ENCODE measurements at regions not wholly inside any gene's neighbourhood (a gene's known extent, or its start where the extent isn't known, plus 50 kb on each side); places are given as distances from the start of the nearest gene placed in this dataset.
A peak's percentile ranks its signal among the peaks of the same experiment; 100 is the strongest.
"Not testable (repeated sequence)": the region's sequence is repeated elsewhere in the genome, so short reads cannot be mapped to it uniquely, and the experiment has no call there.

DNA sequence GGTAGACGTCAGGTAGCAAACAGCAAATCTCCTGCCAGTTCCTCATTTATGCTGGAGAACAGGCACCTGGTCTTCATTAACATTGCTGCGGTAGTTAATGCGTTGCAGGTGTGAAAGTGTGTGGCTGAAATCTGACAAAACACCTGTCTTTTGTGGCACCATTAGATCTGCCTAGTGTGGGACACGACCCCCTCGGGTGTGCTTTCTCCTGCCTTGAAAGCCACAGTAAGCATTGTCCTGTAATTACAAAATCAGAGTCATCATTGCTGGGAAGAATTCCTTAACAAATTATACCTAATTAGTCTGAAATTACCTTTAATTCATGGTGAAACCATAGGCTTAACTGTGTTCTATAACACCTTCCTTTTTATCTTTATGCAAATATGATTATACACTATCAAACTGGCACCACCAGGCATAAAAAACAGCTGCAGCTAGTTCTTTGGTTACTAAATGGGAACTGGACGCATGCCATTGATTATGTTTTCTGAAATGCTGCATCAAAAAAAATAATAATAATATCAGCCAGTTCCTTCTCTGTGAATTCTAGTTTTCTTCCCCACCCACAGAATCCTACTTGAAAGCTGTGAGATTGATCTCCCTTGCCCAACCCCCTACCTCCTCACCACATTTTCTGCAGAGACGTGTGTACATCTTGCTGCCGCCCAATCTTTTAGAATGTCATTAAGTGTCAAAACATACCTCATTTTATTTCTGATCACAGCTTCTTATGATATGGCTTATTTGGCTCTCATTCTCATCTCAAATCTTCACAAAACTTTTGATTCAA lies 374.0 kb downstream of the NFIB start:
- peak; percentile 99 for DNase-seq

DNA sequence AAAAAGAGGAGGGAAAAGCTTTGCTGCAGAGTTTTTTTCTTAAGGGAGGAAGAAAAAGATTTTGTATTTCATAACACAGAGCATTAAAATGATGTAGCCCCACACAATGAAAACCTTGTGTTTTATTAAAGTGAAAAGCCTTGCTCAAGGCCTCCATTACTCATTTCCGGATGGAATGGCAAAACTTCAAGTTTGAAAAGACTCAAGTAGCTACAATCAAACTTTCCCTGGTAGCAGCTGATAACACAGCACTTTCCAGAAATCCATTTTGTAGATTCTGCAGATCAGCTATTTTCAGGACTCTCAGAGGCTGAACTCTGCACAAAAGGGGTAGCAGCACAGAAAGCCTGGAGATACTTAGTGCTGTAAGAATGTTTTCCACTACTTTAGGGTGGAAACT lies 374.8 kb downstream of the NFIB start:
- no peak for DNase-seq

DNA sequence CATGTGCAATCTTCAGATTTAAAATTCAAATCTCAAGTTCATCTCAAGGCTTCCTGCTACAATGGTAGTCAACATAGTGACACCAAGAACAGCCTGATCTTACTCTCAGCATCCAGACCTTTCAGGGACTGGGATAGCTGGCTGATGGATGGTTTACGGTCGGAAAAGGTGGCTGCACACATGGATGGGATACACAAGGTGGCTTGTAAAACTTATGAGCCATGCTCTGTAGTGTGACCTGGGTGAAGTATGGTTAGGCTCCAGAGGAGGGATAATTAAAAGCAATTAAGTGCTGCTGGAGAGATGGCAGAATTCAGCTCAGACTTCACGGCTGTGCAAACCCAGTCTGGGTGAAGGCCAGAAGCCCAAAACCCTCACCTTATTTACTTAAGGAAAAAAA lies 379.5 kb downstream of the NFIB start:
- DNase-seq, result peak; percentile 20

DNA sequence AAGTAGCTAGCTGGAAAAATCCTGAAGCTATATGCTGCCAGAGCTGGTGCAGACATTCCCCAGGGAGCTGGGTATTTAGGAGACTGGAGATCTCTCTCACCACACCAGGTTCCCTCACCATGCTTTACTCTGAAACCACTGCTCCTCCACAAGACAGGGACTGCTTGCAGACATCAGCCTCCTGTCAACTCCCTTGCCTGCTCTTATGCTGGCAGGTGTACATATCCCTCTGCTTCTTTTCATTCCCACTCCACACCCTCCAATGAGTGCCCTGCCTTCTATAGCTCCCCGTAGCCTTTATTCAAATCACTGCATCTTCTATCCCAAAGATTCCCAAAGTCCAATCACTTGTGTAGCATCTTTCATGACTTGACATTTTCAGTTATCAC lies 380.7 kb downstream of the NFIB start:
- DNase-seq, result no peak

DNA sequence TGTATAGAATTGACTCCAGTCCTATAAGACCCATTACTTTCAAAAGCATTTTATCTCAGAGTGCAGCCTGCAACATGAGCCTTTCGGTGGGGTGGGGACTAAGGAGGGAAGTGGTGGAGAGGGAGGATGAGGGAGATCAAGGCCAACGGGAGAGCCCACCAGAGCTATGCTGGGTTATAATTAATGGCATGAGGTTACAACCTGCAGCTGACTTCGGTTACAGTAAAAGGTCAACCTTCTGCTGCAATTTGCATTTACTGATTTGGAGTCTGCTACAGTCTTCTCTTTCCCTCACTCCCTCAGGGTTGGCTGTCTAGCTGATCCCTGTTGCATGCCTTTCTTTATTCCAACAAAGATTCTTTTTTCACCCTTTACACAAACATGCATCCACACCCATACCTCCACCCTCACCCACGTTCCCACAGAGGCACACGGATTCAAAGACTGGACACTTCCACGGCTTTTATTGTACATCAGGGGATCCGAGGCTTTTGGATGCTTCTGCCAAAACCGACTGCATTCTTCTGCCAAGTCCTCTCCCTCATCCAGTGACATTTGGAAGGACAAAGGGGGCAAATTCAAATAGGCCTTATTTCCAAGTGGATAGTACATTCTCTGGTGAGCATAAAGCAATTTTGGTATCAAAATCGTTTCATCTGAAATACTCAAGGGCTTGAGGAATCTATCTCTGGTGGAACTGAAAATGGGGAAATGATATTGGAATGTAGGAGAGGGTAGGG lies 381.2 kb downstream of the NFIB start:
- no peak for DNase-seq

DNA sequence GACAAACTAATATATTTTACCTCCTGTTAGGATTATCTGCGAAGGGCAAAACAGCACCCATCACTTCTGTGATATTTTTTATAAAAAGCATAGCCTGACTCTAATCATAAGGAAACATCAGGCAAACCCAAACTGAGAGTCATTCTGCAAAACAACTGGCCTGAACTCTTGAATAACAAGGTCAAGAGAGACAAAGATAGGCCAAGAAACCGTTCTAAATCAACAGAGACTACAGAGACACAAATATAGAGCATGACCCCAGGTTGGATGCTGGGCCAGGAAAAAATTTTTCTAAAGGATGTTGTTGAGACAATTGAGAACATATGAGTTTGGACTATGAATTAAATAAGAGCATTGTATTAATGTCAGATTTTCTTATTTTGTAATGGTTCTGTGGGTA lies 384.9 kb downstream of the NFIB start:
- DNase-seq, result no peak

DNA sequence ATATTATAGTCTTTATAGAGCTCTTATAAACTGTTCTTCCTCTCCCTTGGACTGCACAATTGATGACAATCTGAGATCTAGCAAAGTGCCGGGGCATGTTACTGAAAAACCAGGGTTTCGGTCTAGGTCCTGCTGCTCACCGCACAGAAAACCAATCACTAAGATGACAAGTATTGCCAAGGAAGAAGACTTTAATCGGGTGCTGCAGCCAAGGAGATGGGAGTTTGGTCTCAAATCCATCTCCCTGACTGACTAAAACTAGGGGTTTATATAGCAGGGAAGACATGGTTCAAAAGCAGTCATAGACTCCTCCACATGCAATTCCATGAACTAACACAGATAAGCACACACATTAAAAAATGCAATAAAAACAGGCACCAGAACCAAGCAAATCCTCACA lies 390.6 kb downstream of the NFIB start:
- DNase-seq, result no peak

DNA sequence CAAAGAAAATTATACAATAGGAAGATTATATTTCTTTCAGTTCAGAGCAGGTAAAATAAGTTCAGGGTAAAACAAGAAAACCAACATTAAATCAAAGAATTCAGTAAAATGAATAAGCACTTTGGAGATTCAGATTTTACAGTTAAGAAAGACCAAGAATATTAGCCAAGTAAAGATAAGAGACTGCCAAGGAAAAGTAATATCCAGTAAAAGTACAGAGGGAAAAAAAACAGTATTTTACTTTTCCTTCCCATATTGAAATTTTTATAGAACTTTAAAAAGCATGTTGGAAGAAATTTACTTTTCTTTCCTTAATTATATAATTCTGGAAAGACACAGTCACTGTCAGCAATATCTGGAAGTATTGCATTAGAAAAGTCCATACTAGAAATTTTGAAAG lies 393.4 kb downstream of the NFIB start:
- DNase-seq, result no peak

DNA sequence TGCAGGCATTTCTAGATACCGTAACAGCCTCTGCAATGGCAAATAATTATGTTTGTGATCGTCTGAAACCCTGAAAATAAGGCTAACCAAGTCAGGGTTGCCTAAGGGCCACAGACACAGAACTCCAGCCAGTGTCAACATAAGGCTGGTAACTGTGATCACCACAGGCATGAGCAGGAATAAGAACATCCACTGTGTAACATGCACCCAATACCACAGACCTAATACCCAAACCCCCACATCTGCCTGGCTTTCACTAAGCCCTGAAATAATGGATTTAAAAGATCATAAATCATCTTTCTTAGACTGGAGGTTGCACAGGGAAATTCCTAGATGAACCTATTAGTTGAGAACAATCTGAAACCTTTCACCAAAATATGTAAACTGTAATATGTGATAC lies 394.5 kb downstream of the NFIB start:
- DNase-seq, result no peak

DNA sequence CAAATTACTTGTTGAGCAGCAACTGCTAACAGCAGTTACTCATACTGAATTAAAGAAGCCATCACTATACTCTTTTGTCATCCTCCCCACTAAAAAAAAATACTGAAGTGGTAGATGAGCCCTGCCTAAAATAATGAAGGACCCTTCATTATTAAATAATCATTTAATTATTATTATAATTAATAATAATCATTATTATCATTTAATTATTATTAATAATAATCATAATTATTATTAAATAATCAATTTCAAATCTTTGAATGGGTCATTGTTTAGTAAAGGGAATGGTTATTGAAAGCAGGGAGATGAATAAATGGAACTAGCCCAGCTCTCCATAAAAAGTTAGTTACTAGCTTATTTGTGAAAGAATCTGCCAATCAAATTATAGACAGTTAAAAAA lies 396.4 kb downstream of the NFIB start:
- no peak for DNase-seq

DNA sequence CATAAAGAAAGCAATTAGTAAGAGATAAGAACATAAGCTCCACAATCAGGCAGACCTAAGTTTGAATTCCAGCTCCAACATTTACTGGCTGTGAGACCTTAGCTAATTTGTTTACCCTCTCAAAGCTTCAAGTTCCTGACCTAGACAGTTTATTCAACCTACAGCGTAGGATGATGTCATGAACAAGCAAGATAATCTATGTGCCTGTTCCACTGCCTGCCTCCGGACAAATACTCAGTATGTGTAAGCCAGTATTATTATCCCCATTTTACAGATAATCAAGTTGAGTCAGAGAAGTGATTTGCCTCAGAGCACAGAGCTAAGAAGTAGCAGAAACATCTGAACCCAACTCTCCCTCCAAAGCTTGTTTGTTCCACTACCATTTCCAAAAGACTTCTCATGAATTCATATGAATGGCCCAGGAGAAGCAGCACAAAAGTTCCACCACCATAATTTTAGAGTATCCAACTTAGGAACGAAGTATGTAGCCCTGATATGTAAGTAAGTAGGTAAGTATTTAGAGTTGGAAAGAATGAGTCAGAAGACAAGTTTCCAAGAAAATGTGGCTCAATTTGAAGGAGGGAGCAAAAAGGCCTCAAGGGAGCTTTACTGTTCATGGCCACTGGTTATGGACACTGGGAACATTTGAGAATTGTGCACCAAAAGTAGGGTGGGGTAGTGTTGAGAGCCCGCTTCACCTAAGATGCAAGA lies 398.2 kb downstream of the NFIB start:
- DNase-seq, result no peak

DNA sequence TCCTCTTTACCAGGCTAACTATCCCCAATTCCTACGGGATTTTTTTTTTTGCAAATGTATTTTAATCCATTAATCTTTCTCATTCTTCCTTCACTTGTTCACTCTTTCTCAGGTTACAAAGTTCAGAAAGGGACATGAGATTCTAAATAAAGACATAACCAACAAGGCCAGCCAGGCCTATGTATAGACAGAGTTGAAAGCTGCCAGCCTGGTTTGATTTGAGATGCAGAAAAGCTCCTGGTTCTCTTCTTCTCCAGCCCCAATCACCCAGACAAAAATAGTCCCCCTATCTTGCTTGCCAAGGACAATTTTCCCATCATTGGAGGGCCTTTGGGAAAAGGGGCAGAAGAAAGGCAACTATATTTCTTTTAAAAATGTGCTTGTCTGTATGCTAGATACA lies 398.8 kb downstream of the NFIB start:
- no peak for DNase-seq

DNA sequence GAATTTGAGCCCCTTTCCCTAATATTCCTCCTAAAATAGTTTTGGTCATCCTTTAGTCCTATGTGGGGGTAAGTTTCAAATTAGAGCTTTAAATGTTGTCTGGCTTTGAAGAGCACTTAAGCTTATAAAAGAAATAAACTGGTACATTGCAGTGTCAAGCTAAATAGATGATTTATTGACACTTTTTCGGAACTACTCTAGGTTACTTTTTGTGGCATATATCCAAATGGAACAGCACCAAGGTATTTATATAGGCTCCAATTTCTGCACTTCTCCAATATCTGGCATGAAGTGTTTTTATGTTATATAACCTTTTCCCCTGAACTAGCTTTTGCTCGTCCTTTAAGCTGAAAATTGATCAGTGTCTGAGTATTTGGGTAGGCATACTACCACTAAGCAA lies 402.5 kb downstream of the NFIB start:
- DNase-seq, result no peak

DNA sequence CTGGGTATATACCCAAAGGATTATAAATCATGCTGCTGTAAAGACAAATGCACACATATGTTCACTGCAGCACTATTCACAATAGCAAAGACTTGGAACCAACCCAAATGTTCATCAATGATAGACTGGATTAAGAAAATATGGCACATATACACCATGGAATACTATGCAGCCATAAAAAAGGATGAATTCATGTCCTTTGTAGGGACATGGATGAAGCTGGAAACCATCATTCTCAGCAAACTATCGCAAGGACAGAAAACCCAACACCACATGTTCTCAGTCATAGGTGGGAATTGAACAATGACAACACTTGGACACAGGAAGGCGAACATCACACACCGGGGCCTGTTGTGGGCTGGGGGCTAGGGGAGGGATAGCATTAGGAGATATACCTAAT lies 406.1 kb downstream of the NFIB start:
- not testable (repeated sequence) for DNase-seq

DNA sequence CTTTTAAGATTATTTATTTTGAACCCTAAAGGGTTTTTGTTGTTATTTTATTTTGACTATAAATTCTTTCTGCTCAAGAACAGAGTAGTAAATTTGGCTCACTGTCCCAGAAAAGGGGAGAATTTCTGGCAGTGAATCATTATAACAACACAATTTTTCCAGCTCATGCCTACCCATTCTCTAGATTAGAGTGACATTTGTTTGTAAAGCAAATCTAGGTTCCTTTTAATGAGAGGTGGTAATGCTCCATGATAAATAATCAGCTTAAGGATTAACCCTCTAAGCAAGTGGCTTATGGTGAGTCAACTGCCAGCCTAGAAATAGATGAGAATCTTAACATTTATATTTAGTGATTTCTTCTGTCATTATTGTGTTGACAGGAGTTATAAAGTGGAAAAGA lies 409.2 kb downstream of the NFIB start:
- DNase-seq, result no peak

DNA sequence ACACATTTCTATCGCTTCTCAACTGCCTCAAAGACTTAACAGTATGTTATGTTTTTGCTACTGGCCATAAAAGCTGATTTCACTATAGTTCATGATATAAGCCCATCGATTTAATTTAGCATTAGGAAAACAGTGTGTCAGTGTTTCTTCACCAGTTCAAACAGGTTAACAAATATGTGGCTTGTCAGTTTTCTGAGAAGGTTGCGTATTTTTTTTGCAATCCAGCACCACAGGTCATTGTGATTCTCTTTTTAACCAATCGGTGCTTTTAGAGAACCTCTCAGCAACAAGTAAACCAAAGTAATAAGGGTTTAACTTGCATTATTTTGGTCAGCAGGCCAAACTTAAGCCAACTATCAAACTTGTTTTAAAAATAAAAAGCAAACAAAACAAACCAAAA lies 409.6 kb downstream of the NFIB start:
- no peak for DNase-seq

DNA sequence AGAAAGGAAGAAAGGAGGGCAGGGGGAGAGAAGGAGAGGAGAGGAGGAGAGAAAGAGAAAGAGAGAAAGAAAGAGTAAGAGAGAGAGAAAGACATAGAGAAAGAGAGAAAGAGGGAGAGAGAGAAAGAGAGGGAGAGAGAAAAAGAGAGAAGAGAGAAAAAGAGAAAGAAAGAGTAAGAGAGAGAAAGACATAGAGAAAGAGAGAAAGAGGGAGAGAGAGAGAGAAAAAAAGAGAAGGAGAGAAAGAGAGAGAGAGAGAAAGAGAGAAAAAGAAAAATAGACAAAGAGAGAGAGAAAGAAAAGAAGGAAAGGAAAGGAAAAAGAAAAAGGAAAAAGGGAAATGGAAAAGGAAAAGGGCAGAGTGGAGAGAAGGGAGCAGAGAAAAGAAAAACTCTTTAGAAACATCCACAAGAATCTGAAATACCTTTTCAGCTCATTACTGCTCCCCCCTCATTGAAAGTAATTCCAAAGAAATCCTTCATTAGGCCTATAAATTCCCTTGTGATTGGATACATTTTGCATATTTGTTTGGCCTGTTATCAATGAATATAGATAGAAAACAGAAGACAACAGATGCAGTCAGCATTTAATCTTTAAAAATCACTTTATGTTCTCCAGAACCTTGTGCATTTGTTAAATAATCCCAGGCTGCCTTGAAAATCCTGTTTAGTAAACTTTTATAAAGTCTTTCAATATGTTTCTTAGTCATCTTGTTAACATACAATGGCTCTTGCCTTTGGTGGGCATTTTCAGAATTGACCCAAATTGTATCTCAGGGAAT lies 411.5 kb downstream of the NFIB start:
- DNase-seq, result no peak

DNA sequence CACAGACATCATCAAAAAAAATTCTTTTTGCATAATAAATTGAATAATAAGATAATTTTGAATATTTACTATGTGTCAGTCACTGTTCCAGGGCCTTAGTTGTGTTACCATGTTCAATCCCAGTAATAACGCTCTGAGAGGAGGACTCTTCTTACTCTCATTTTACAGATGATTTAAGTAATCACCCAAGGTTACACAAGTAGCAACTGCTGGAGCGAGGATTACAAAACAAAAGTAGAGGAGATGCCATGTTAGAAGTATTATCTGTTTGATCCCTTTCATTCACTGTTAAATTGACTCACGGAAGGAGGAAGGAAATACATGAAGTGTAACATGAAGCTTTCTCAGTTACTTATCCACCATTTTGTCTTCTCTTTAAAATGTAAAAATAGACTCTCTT lies 412.8 kb downstream of the NFIB start:
- no peak for DNase-seq

DNA sequence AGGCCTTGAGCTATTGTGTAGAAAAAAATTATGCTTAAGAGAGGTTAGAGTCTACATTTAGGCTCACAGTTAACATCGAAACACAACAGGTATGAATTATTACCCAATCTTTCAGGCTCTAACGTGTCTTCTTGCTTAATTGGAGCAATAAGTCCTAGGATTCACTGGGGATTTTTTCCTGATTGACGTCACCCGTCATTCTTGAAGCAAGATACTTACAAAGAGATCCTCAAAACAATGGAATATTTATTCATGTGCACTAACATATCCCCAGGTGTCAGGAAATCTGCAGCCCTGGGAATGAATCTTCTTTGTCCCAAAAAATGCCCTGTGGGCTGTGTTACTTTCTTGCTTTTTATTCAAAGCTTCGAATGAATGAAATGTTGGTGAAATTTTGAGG lies 413.5 kb downstream of the NFIB start:
- no peak for DNase-seq

DNA sequence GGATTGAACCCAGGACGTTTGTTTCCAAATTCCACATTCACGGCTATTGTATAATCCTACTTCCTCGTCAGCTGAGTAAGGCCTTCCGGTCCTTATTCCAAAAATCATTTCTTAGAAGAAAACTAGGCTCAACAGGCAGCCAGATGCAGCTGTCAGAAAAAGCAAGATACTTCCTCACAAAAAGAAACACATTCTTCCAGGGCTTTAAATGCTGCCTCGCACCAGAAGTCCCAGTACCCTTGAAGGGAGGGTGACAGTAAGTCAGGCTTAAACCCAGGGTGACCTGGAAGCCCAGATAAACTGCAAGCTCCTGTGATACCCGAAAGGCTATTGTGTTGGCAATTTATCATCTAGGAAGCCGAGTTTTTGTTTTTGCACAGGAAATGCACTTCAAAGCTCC lies 414.0 kb downstream of the NFIB start:
- DNase-seq, result no peak

DNA sequence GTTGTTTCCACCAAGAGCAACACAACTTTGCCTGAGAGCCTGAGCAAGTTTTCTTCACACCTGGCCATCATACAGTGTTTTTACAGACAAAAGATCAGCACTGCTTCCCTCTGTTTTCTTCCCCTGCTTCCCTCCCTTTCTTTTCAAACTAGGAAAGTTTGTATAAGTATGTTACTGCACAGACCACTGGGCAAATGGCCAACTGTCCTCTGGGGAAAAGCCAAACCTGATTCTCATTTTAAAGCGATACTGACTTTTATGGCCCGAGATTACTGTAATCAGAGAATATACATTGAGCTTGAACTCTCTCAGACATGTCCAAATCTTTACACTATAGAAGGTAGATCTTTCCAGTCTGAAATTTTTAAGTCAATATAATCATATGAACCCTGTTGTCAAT lies 415.0 kb downstream of the NFIB start:
- DNase-seq, result no peak

DNA sequence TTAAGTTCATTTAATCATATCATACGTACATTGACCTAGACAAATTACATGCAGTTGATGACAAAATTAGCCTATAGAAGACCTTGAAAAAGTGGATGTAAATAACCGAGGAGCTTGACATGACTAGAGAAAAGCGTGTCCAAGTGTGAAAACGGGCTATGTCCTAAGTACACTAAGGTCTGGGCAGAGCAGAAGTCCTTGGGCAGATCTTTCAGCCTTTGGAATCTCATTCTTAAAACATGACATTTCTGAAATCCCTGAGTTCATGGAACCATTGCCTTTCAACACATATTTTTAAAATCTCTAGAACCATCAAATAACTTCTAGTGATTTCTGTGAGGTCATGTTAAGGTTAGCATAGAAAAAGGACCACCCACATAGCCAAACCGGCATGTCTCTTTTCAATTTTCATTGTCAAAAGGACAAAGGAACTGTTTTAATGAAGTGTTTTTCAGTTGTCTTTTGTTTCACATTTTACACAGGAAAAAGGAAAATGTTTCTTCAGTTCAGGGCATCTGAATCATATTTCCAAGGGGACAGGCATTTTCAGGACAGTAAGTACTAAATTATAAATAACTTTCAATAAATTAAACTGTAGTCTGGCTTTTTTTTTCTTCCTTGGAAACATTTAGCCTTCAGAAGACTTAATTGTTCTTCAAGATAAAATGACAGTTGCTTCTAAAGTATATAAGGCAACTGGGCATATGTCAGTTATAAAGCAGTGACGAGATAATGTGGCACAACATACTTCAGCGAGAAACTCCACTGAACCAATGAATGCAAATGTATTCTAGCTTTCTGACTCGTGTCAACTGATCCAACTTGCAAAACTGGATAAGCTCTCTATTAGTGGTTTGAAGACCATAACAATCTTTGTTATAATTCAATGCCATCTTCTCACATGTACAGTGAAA lies 416.8 kb downstream of the NFIB start:
- no peak for DNase-seq

Data from COR-L47 (cell line).